ENCODE measurements at regions not wholly inside any gene's neighbourhood (a gene's known extent, or its start where the extent isn't known, plus 50 kb on each side); places are given as distances from the start of the nearest gene placed in this dataset.
A peak's percentile ranks its signal among the peaks of the same experiment; 100 is the strongest.
"Not testable (repeated sequence)": the region's sequence is repeated elsewhere in the genome, so short reads cannot be mapped to it uniquely, and the experiment has no call there.

GRCh38 chr17:28266926-28267719 is 51.9 kb upstream of the TMEM97 start:
- not testable (repeated sequence) for H3K4me3 Mint-ChIP-seq, H3K27ac Mint-ChIP-seq, ATAC-seq, H3K4me1 Mint-ChIP-seq
- Mint-ChIP-seq H3K27me3 (peaks cover 30% of the 10 kb centered on the region), H3K9me3 (ENCODE audit: low read depth) (peaks cover 18% of the 10 kb centered on the region), H3K36me3 (peaks cover 15% of the 10 kb centered on the region)
- DNase-seq: peak; percentile 7
- CTCF ChIA-PET: interaction anchor here (1.4 kb wide), 1 partner anchor 9 kb away, joined by 3 read pairs; no protein-coding TSS in a partner anchor

GRCh38 chr17:28267720-28268609 is 51.0 kb upstream of the TMEM97 start:
- DNase-seq (no peak), ATAC-seq (no peak)
- H3K27ac Mint-ChIP-seq: no peak overlapping the region
- peaks cover 15% of the 10 kb centered on the region for H3K36me3 Mint-ChIP-seq
- peaks cover 38% of the 10 kb centered on the region for H3K27me3 Mint-ChIP-seq
- no peaks in the 10 kb centered on the region for H3K4me1 Mint-ChIP-seq
- CTCF ChIA-PET: interaction anchor here (1.4 kb wide), 1 partner anchor 9 kb away, joined by 3 read pairs; no protein-coding TSS in a partner anchor
- H3K9me3 Mint-ChIP-seq (ENCODE audit: low read depth): peaks cover 14% of the 10 kb centered on the region
- no peak overlapping the region for H3K4me3 Mint-ChIP-seq

GRCh38 chr17:28268610-28269313 is 50.2 kb upstream of the TMEM97 start:
- CTCF ChIA-PET: no interaction called here
- H3K36me3 Mint-ChIP-seq: peaks cover 15% of the 10 kb centered on the region
- ATAC-seq (no peak), DNase-seq (no peak)
- H3K9me3 Mint-ChIP-seq (ENCODE audit: low read depth): peaks cover 11% of the 10 kb centered on the region
- H3K4me3 Mint-ChIP-seq: no peak overlapping the region
- H3K27me3 Mint-ChIP-seq: peaks cover 43% of the 10 kb centered on the region
- H3K4me1 Mint-ChIP-seq: peaks cover under 1% of the 10 kb centered on the region
- no peak overlapping the region for H3K27ac Mint-ChIP-seq
